ENCODE measurements at regions not wholly inside any gene's neighbourhood (a gene's known extent, or its start where the extent isn't known, plus 50 kb on each side); places are given as distances from the start of the nearest gene placed in this dataset.

GRCh38 chr2:37506407-37507050, 162.1 kb downstream of the QPCT start:
- no peaks in the 10 kb centered on the region for H3K27me3 Mint-ChIP-seq (ENCODE audit: insufficient read depth, unreplicated experiment)
- BruUV-seq (replicated peaks): no TSS peak
- H3K36me3 Mint-ChIP-seq (ENCODE audit: insufficient read depth, unreplicated experiment): no peaks in the 10 kb centered on the region
- no peak for DNase-seq (ENCODE audit: unreplicated experiment)
- H3K4me3 Mint-ChIP-seq (ENCODE audit: unreplicated experiment): no peak overlapping the region
- no peaks in the 10 kb centered on the region for H3K4me1 Mint-ChIP-seq (ENCODE audit: insufficient read depth, unreplicated experiment)
- H3K27ac Mint-ChIP-seq (ENCODE audit: low read depth, unreplicated experiment): no peak overlapping the region
- POLR2A ChIA-PET: no interaction called here
- peaks cover 8% of the 10 kb centered on the region for H3K9me3 Mint-ChIP-seq (ENCODE audit: unreplicated experiment)
- intact Hi-C loops (cut with micrococcal nuclease): no loop called here
- CTCF ChIA-PET: interaction anchor here (0.5 kb wide), 2 partner anchors 191 to 396 kb away, joined by 3 read pairs; no protein-coding TSS in a partner anchor
- TF ChIP-seq CTCF (IDR thresholded peaks at IDR 0.05; ENCODE audit: unreplicated experiment): no peak

- TF ChIP-seq CTCF (IDR thresholded peaks at IDR 0.05; ENCODE audit: unreplicated experiment): no peak
- Mint-ChIP-seq H3K27me3 (ENCODE audit: insufficient read depth, unreplicated experiment) (no peaks in the 10 kb centered on the region), H3K4me3 (ENCODE audit: unreplicated experiment) (no peak overlapping the region), H3K36me3 (ENCODE audit: insufficient read depth, unreplicated experiment) (no peaks in the 10 kb centered on the region), H3K9me3 (ENCODE audit: unreplicated experiment) (peaks cover 8% of the 10 kb centered on the region), H3K27ac (ENCODE audit: low read depth, unreplicated experiment) (no peak overlapping the region), H3K4me1 (ENCODE audit: insufficient read depth, unreplicated experiment) (no peaks in the 10 kb centered on the region)
- DNase-seq (ENCODE audit: unreplicated experiment): no peak
- intact Hi-C loops (cut with micrococcal nuclease): no loop called here
- BruUV-seq (replicated peaks): no TSS peak
- POLR2A ChIA-PET: no interaction called here
- CTCF ChIA-PET: no interaction called here
Measured at GRCh38 chr2:37507051-37507410, 162.6 kb downstream of the QPCT start.

- no peaks in the 10 kb centered on the region for H3K36me3 Mint-ChIP-seq (ENCODE audit: insufficient read depth, unreplicated experiment)
- no peak overlapping the region for H3K27ac Mint-ChIP-seq (ENCODE audit: low read depth, unreplicated experiment)
- H3K4me3 Mint-ChIP-seq (ENCODE audit: unreplicated experiment): no peak overlapping the region
- POLR2A ChIA-PET: no interaction called here
- CTCF ChIA-PET: no interaction called here
- H3K4me1 Mint-ChIP-seq (ENCODE audit: insufficient read depth, unreplicated experiment): no peaks in the 10 kb centered on the region
- no peak for DNase-seq (ENCODE audit: unreplicated experiment)
- no peak for TF ChIP-seq CTCF (IDR thresholded peaks at IDR 0.05; ENCODE audit: unreplicated experiment)
- intact Hi-C loops (cut with micrococcal nuclease): no loop called here
- no peaks in the 10 kb centered on the region for H3K27me3 Mint-ChIP-seq (ENCODE audit: insufficient read depth, unreplicated experiment)
- peaks cover 8% of the 10 kb centered on the region for H3K9me3 Mint-ChIP-seq (ENCODE audit: unreplicated experiment)
- no TSS peak for BruUV-seq (replicated peaks)
Measured at GRCh38 chr2:37507703-37508102, 163.3 kb downstream of the QPCT start.

GRCh38 chr2:37512971-37513370, 158.5 kb downstream of the CDC42EP3 start:
- H3K4me1 Mint-ChIP-seq (ENCODE audit: insufficient read depth, unreplicated experiment): no peaks in the 10 kb centered on the region
- H3K36me3 Mint-ChIP-seq (ENCODE audit: insufficient read depth, unreplicated experiment): no peaks in the 10 kb centered on the region
- no TSS peak for BruUV-seq (replicated peaks)
- no peak for DNase-seq (ENCODE audit: unreplicated experiment)
- CTCF ChIA-PET: interaction anchor here (0.6 to 0.7 kb wide), 2 partner anchors 103 to 108 kb away, joined by 3 read pairs; no protein-coding TSS in a partner anchor
- H3K27me3 Mint-ChIP-seq (ENCODE audit: insufficient read depth, unreplicated experiment): no peaks in the 10 kb centered on the region
- intact Hi-C loops (cut with micrococcal nuclease): no loop called here
- H3K9me3 Mint-ChIP-seq (ENCODE audit: unreplicated experiment): peaks cover 8% of the 10 kb centered on the region
- no peak for TF ChIP-seq CTCF (IDR thresholded peaks at IDR 0.05; ENCODE audit: unreplicated experiment)
- no peak overlapping the region for H3K4me3 Mint-ChIP-seq (ENCODE audit: unreplicated experiment)
- no peak overlapping the region for H3K27ac Mint-ChIP-seq (ENCODE audit: low read depth, unreplicated experiment)
- POLR2A ChIA-PET: interaction anchor here (0.7 kb wide), 1 partner anchor 1556 kb away, joined by 4 read pairs; no protein-coding TSS in a partner anchor
